Ascending aorta (tissue), 2 donors: ENCODE measurements at regions not wholly inside any gene's neighbourhood (a gene's known extent, or its start where the extent isn't known, plus 50 kb on each side); places are given as distances from the start of the nearest gene placed in this dataset.

ENCODE experiments used
- DNase-seq, 2 donors: peaks; one replicate each; pipeline ENCODE4 v3.0.0-alpha.2; 2019; ENCODE audit warnings: low spot score in 2 of 2
- H3K27ac ChIP-seq, 2 donors: fragments of 200-600 bp; sonication (generic); one replicate each; pipeline ENCODE4 v1.5.1; 2016 to 2017; ENCODE audit warnings: mild to moderate bottlenecking in 1 of 2
- H3K27me3 ChIP-seq: fragments of 200-600 bp; sonication (generic); one replicate; pipeline ENCODE4 v1.5.1; 2017
- H3K36me3 ChIP-seq, 2 donors: fragments of 200-600 bp; sonication (generic); one replicate each; pipeline ENCODE4 v1.5.1; 2016
- H3K4me1 ChIP-seq, 2 donors: fragments of 200-600 bp; sonication (generic); one replicate each; pipeline ENCODE4 v1.5.1; 2016 to 2017; ENCODE audit warnings: mild to moderate bottlenecking in 1 of 2
- H3K4me3 ChIP-seq, 2 donors: fragments of 200-600 bp; sonication (generic); one replicate each; pipeline ENCODE4 v1.5.1; 2016 to 2017; ENCODE audit warnings: mild to moderate bottlenecking in 1 of 2
- H3K9me3 ChIP-seq, 2 donors: fragments of 200-600 bp; sonication (generic); one replicate each; pipeline ENCODE4 v1.5.1; 2016
- CTCF ChIP-seq, 3 experiments: fragments of 200-600 bp in 2 of 3; fragments of 450-650 bp in 1 of 3; sonication (generic) in 2 of 3; IDR thresholded peaks; one replicate each; pipeline ENCODE4 v1.5.1; 2016 to 2019; ENCODE audit warnings: antibody characterized with exemption in 3 of 3, mild to moderate bottlenecking in 1 of 3, moderate library complexity in 1 of 3
- intact Hi-C: fragments of 100-400 bp; cut with DNase I; formaldehyde crosslinking; loops from one replicate; pipeline ENCODE4 v1.15.1; 2023

DNA sequence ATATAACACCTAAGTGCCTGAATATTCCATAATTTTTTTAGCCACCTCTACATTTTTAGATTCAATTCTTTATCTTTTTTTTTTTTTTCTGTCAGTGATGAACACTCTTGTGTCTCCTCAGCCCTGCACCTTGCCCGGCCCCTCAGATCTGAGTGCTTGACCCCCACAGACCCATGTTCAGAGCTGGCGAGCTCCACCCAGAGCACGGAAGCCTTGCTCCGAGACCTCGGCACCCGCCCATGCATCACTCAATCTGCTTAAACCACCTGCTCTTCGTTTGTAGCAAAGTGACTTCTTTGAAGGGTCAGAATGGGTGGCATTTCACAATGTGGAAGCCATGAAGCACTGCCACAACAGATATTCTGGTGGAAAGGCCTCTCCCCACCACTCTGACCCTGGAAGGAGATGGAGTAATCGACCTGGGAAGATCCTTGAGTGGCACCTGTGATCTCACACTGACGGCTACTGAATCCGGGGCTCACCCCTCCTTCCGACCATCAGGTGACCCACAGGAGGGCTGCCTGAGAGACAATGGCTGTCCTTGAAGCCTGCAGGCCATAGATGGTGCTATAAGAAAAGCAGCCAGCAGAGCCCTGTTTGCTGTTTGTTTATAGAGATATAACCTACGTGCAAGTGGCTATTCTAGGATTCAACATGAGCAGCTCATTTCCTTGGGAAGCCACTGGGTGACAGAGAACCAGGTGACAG lies 261.1 kb upstream of the IRX4 start:
- Histone ChIP-seq H3K36me3 (no peaks in the 10 kb centered on the region), H3K27me3 (no peaks in the 10 kb centered on the region), H3K4me1 (no peaks in the 10 kb centered on the region), H3K27ac (no peak overlapping the region), H3K4me3 (no peak overlapping the region), H3K9me3 (no peaks in the 10 kb centered on the region)
- DNase-seq, result peak in 1 of 2 donors; percentile 47
- intact Hi-C loops, result no loop called here
- TF ChIP-seq CTCF (IDR thresholded peaks at IDR 0.05), result no peak

GRCh38 chr5:2143088-2143487 lies 260.4 kb upstream of the IRX4 start:
- Histone ChIP-seq H3K36me3 (no peaks in the 10 kb centered on the region), H3K9me3 (no peaks in the 10 kb centered on the region), H3K27me3 (no peaks in the 10 kb centered on the region), H3K27ac (no peak overlapping the region), H3K4me3 (no peak overlapping the region), H3K4me1 (no peaks in the 10 kb centered on the region)
- DNase-seq, result peak in 1 of 2 donors; percentile 33
- TF ChIP-seq CTCF (IDR thresholded peaks at IDR 0.05), result no peak
- intact Hi-C loops, result no loop called here

GRCh38 chr5:2142456-2142954 lies 259.8 kb upstream of the IRX4 start:
- no peak overlapping the region for H3K4me3 ChIP-seq
- TF ChIP-seq CTCF (IDR thresholded peaks at IDR 0.05), result no peak
- no peaks in the 10 kb centered on the region for H3K27me3 ChIP-seq
- no peaks in the 10 kb centered on the region for H3K36me3 ChIP-seq
- DNase-seq, result peak in 1 of 2 donors; percentile 24
- H3K9me3 ChIP-seq, result no peaks in the 10 kb centered on the region
- H3K4me1 ChIP-seq, result no peaks in the 10 kb centered on the region
- intact Hi-C loops, result no loop called here
- H3K27ac ChIP-seq, result no peak overlapping the region

- TF ChIP-seq CTCF (IDR thresholded peaks at IDR 0.05), result no peak
- intact Hi-C loops, result no loop called here
Measured at GRCh38 chr5:2141254-2142000, 258.7 kb upstream of the IRX4 start.

GRCh38 chr5:2140501-2141175 lies 257.9 kb upstream of the IRX4 start:
- TF ChIP-seq CTCF (IDR thresholded peaks at IDR 0.05), result no peak
- DNase-seq, result peak in 1 of 2 donors; percentile 5
- H3K4me1 ChIP-seq, result no peaks in the 10 kb centered on the region
- H3K27ac ChIP-seq, result no peak overlapping the region
- H3K27me3 ChIP-seq, result no peaks in the 10 kb centered on the region
- no peak overlapping the region for H3K4me3 ChIP-seq
- intact Hi-C loops, result no loop called here
- H3K9me3 ChIP-seq, result no peaks in the 10 kb centered on the region
- H3K36me3 ChIP-seq, result no peaks in the 10 kb centered on the region

More at GRCh38 chr5:2141254-2142000, 258.7 kb upstream of the IRX4 start:
- Histone ChIP-seq H3K27me3 (no peaks in the 10 kb centered on the region), H3K9me3 (no peaks in the 10 kb centered on the region), H3K4me3 (no peak overlapping the region), H3K4me1 (no peaks in the 10 kb centered on the region), H3K36me3 (no peaks in the 10 kb centered on the region), H3K27ac (no peak overlapping the region)
- peak in 1 of 2 donors; percentile 53 for DNase-seq
